RWPE2 (cell line): ENCODE measurements at regions not wholly inside any gene's neighbourhood (a gene's known extent, or its start where the extent isn't known, plus 50 kb on each side); places are given as distances from the start of the nearest gene placed in this dataset.

Source experiments
- ATAC-seq: fragments of 200-7000 bp; cut with Tn5 transposase; 3 replicates; pipeline ENCODE4 v1.9.1; 2021; ENCODE audit warnings: low read depth
- DNase-seq: peaks from one replicate; pipeline ENCODE4 v3.0.0-alpha.2; 2020; ENCODE audit warnings: low spot score
- H3K27ac ChIP-seq: fragments of 450-650 bp; 2 replicates; pipeline ENCODE4 v1.5.1; 2017; ENCODE audit warnings: mild to moderate bottlenecking; ENCODE audit not compliant: poor library complexity, severe bottlenecking
- H3K27me3 ChIP-seq: fragments of 250-450 bp; sonication (Bioruptor Pico); 2 replicates; pipeline ENCODE4 v1.5.1; 2021; ENCODE audit warnings: mild to moderate bottlenecking, moderate library complexity; ENCODE audit not compliant: insufficient read depth, poor library complexity, severe bottlenecking
- H3K36me3 ChIP-seq: fragments of 250-450 bp; sonication (Bioruptor Pico); 2 replicates; pipeline ENCODE4 v1.5.1; 2020; ENCODE audit warnings: low read depth, mild to moderate bottlenecking, moderate library complexity
- H3K4me1 ChIP-seq: fragments of 250-450 bp; sonication (Bioruptor Pico); 2 replicates; pipeline ENCODE4 v1.5.1; 2021; ENCODE audit warnings: mild to moderate bottlenecking, moderate library complexity; ENCODE audit not compliant: insufficient read depth, poor library complexity, severe bottlenecking
- H3K4me3 ChIP-seq: fragments of 250-450 bp; sonication (Bioruptor Pico); 2 replicates; pipeline ENCODE4 v1.5.1; 2021; ENCODE audit warnings: mild to moderate bottlenecking, moderate library complexity; ENCODE audit not compliant: severe bottlenecking
- H3K9me3 ChIP-seq: fragments of 250-450 bp; sonication (Bioruptor Pico); 2 replicates; pipeline ENCODE4 v1.5.1; 2021; ENCODE audit warnings: mild to moderate bottlenecking, moderate library complexity; ENCODE audit not compliant: severe bottlenecking
- CTCF ChIP-seq: fragments of 450-650 bp; IDR thresholded peaks from one replicate; pipeline ENCODE4 v1.5.1; 2017; ENCODE audit warnings: mild to moderate bottlenecking, moderate library complexity; ENCODE audit not compliant: poor library complexity, severe bottlenecking

GRCh38 chr4:123589301-123589700 lies 192.7 kb downstream of the SPRY1 start:
- no peak overlapping the region for H3K4me3 ChIP-seq
- H3K4me1 ChIP-seq: peaks cover 12% of the 10 kb centered on the region
- TF ChIP-seq CTCF: no peak
- no peaks in the 10 kb centered on the region for H3K36me3 ChIP-seq
- no peak overlapping the region for H3K27ac ChIP-seq
- DNase-seq: no peak
- no peak for ATAC-seq
- H3K27me3 ChIP-seq: no peaks in the 10 kb centered on the region
- no peaks in the 10 kb centered on the region for H3K9me3 ChIP-seq

- ATAC-seq: no peak
- no peak for DNase-seq
- no peaks in the 10 kb centered on the region for H3K36me3 ChIP-seq
- no peak overlapping the region for H3K4me3 ChIP-seq
- peaks cover 12% of the 10 kb centered on the region for H3K4me1 ChIP-seq
- H3K27me3 ChIP-seq: no peaks in the 10 kb centered on the region
- TF ChIP-seq CTCF: no peak
- H3K9me3 ChIP-seq: no peaks in the 10 kb centered on the region
- H3K27ac ChIP-seq: no peak overlapping the region
Measured at GRCh38 chr4:123591875-123592274, 195.3 kb downstream of the SPRY1 start.

GRCh38 chr4:123593655-123594054 lies 197.1 kb downstream of the SPRY1 start:
- no peak for ATAC-seq
- no peak for DNase-seq
- Histone ChIP-seq H3K9me3 (no peaks in the 10 kb centered on the region), H3K27me3 (no peaks in the 10 kb centered on the region), H3K4me1 (peaks cover 7% of the 10 kb centered on the region), H3K27ac (no peak overlapping the region), H3K4me3 (no peak overlapping the region), H3K36me3 (no peaks in the 10 kb centered on the region)
- TF ChIP-seq CTCF: no peak

- no peaks in the 10 kb centered on the region for H3K36me3 ChIP-seq
- H3K9me3 ChIP-seq: no peaks in the 10 kb centered on the region
- DNase-seq: no peak
- H3K4me3 ChIP-seq: no peak overlapping the region
- no peaks in the 10 kb centered on the region for H3K27me3 ChIP-seq
- no peak for TF ChIP-seq CTCF
- peaks cover 19% of the 10 kb centered on the region for H3K4me1 ChIP-seq
- no peak for ATAC-seq
- no peak overlapping the region for H3K27ac ChIP-seq
Measured at GRCh38 chr4:123596805-123597204, 200.2 kb downstream of the SPRY1 start.

- ATAC-seq (peak; percentile 86), DNase-seq (no peak)
- Histone ChIP-seq H3K4me3 (no peak overlapping the region), H3K4me1 (peaks cover 19% of the 10 kb centered on the region), H3K27ac (no peak overlapping the region), H3K27me3 (no peaks in the 10 kb centered on the region), H3K36me3 (no peaks in the 10 kb centered on the region), H3K9me3 (no peaks in the 10 kb centered on the region)
- no peak for TF ChIP-seq CTCF
Measured at GRCh38 chr4:123597586-123597985, 201.0 kb downstream of the SPRY1 start.
